GM12865 (cell line): ENCODE measurements at regions not wholly inside any gene's neighbourhood (a gene's known extent, or its start where the extent isn't known, plus 50 kb on each side); places are given as distances from the start of the nearest gene placed in this dataset.

Experiments used
- DNase-seq: peaks from one replicate; pipeline ENCODE4 v3.0.0; 2010; ENCODE audit warnings: low read depth
- H3K4me3 ChIP-seq: 2 replicates; pipeline ENCODE4 v1.5.1; 2011; ENCODE audit warnings: mild to moderate bottlenecking, low read depth, low read length, control low read depth
- TF ChIP-seq, protein P1 (sequence below): IDR thresholded peaks from 2 replicates; pipeline ENCODE4 v1.5.1; 2011; ENCODE audit warnings: low read length, control low read depth, low read depth, inconsistent platforms; ENCODE audit not compliant: insufficient read depth; ENCODE audit errors: missing control alignments

DNA sequence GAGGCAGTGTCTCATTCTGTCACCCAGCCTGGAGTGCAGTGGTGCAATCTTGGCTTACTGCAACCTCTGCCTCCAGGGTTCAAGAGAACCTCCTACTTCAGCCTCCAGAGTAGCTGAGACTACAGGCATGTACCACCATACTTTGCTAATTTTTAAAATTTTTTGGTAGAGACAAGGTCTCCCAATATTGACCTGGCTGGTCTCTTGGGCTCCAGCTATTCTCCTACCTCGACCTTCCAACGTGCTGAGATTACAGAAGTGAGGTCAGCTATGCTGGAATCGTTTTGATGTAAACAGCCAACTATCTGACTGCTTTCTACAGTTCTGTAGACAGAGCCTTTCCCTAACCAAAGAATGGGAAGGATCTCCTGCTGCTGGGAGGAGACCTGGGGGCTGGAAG is 375.8 kb downstream of the GATA3 start:
- no peak for DNase-seq
- TF ChIP-seq, protein P1, sequence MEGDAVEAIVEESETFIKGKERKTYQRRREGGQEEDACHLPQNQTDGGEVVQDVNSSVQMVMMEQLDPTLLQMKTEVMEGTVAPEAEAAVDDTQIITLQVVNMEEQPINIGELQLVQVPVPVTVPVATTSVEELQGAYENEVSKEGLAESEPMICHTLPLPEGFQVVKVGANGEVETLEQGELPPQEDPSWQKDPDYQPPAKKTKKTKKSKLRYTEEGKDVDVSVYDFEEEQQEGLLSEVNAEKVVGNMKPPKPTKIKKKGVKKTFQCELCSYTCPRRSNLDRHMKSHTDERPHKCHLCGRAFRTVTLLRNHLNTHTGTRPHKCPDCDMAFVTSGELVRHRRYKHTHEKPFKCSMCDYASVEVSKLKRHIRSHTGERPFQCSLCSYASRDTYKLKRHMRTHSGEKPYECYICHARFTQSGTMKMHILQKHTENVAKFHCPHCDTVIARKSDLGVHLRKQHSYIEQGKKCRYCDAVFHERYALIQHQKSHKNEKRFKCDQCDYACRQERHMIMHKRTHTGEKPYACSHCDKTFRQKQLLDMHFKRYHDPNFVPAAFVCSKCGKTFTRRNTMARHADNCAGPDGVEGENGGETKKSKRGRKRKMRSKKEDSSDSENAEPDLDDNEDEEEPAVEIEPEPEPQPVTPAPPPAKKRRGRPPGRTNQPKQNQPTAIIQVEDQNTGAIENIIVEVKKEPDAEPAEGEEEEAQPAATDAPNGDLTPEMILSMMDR, result no peak
- no peak overlapping the region for H3K4me3 ChIP-seq

DNA sequence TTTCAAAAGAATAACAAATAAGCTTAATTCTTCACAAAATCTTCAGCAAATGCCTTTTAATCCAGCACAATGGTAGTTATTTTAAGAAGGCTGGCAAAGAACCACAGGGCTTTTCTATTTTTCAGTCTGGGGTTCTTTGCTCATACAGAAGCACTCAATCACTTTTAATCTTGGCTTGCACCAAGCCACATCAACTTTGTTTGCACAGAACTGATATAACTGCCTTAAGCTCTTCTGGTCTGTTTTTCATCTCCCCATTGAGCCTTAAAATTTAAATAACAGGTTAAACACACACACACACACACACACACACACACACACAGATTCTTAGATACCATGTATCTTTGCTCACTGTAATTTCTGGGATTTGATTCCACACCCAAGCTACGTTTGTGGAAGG is 377.0 kb downstream of the GATA3 start:
- H3K4me3 ChIP-seq, result no peak overlapping the region
- TF ChIP-seq, protein P1, result no peak
- DNase-seq, result no peak

DNA sequence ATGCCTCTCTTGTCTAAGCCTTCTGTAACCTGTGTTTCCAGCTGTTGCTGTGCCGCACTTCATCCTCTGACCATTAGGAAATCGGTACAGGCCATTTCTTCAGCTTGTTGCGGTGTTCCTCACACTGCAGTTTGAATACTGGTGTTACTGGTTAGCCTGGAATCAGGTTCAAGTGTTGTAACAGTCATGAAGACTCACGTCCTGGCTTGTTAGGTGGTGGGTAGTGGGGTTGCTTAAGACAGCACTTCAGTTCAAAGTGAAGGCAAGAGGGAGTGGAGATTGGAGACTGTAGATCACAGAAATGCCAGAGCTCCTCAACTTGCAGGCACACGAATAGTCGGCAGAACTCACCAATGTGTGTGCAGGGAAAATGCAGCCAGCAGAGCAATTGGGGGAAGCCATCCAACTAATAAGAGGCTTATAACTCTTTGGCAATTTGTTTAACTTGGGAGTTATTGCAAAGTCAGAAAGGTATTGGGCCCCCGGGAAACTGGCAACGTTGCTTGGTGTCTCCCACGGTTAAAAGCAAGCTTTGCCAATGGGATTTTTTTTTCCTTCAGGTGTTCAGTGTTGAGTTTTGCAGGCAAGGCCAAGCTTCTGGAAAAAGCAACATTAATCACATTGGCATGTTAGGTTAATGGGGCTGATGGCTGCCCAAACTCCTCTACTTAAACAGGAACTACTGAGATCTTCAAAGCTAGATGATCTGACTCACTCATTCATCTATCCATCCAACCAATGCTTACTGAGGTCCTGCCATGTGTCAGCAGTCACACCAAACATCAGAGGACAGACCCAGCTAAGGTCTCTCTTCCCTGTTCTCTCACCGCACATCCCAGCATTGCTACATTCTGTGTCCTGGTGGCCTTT is 380.9 kb downstream of the GATA3 start:
- DNase-seq, result no peak
- TF ChIP-seq, protein P1, result no peak

DNA sequence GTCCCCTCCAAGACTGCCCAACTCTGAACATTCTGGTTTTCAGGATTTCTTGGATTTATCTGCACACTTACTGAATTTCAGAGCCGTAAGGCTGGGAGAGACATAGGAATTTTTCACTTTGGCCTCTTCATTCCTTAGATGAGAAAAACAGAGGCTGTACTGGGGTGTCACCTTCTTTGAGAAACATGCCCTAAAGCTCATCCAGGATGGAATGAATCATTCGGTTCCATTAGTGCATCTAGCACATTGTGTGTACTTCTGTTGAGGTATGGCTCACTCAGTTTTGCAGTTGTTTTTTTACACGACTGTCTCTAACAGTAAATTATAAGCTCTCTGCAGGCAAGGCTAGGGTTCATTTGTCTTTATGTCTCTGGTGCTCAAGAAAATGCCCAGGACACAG is 383.4 kb downstream of the GATA3 start:
- TF ChIP-seq, protein P1, result no peak
- no peak overlapping the region for H3K4me3 ChIP-seq
- DNase-seq, result no peak

More for the DNA sequence above, 380.9 kb downstream of the GATA3 start:
- no peak overlapping the region for H3K4me3 ChIP-seq

DNA sequence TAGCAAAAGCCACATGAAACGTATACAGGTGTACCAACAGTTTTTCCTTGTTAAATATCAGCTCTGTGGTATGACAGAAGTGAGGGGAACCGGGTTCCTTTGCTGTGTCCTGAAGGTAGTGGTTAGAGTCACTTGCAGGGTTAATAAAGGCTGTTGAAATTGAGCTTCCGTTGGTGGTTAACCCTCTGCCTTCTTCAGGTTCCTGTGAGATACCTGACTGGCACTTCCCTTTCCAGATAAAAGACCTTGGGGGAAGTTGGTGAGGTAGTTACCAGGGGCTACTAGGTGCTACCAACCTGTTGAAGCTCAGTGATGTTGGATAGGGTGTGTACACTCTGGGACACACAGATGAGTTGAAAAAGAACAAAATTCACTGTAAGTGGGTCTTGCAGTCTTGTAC is 384.1 kb downstream of the GATA3 start:
- DNase-seq, result no peak
- TF ChIP-seq, protein P1, result no peak
- no peak overlapping the region for H3K4me3 ChIP-seq

DNA sequence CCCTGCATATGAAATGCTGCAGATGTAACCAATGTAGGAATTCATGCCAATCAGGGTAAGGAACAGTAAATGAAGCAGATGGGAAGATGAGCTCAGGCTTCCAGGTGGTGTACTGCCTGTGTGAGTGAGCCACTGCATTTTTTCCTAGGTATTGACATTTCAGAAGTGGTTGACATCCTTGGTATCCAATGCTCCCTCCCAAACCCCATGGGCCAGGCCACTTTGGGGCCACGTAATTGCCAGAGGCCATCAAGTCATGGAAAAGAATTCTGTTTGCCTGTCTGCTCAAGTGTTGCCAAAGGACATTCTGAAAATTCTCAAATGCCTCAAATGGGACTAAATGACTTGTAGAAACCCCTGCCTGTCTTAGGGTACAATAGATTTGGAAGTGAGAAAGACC is 384.6 kb downstream of the GATA3 start:
- TF ChIP-seq, protein P1, result no peak
- no peak for DNase-seq
- H3K4me3 ChIP-seq, result no peak overlapping the region

DNA sequence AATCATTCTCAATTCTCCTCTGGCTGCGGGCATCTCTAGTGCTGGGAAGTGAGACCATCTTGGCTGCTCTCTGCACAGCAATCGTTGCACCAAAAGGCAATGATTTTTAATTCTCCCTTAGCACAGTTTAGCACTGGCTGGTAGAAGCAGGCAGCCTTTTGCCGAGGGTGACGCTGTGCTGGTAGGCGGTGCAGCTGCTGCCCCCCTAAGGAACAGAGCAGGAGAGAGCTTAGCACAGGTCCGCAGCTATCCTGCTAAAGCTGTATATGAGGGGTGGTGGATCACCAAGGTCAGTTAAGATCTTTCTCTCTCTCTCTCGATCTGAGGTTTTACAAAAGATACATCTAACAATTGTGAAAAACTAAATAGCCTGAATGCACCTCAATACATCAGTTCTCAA is 390.1 kb downstream of the GATA3 start:
- H3K4me3 ChIP-seq, result no peak overlapping the region
- TF ChIP-seq, protein P1, result no peak

More for the DNA sequence above, 390.1 kb downstream of the GATA3 start:
- DNase-seq, result no peak
